ENCODE measurements at regions not wholly inside any gene's neighbourhood (a gene's known extent, or its start where the extent isn't known, plus 50 kb on each side); places are given as distances from the start of the nearest gene placed in this dataset.

GRCh38 chr11:134529212-134530096 lies 117.4 kb upstream of the B3GAT1 start:
- DNase-seq (ENCODE audit: low read depth) = no peak

- no peak for DNase-seq (ENCODE audit: low read depth)
These were observed 116.4 kb upstream of the B3GAT1 start for GRCh38 chr11:134528453-134528852.

GRCh38 chr11:134527382-134528243 lies 115.6 kb upstream of the B3GAT1 start:
- DNase-seq (ENCODE audit: low read depth) = no peak

GRCh38 chr11:134524896-134525845 lies 113.1 kb upstream of the B3GAT1 start:
- DNase-seq (ENCODE audit: low read depth) = no peak

- no peak for DNase-seq (ENCODE audit: low read depth)
These were observed 112.2 kb upstream of the B3GAT1 start for GRCh38 chr11:134524201-134524600.

- DNase-seq (ENCODE audit: low read depth) = no peak
These were observed 110.9 kb upstream of the B3GAT1 start for GRCh38 chr11:134522782-134523570.

- DNase-seq (ENCODE audit: low read depth) = no peak
These were observed 109.6 kb upstream of the B3GAT1 start for GRCh38 chr11:134521452-134522289.

- DNase-seq (ENCODE audit: low read depth) = no peak
These were observed 109.0 kb upstream of the B3GAT1 start for GRCh38 chr11:134521001-134521400.

- no peak for DNase-seq (ENCODE audit: low read depth)
These were observed 107.7 kb upstream of the B3GAT1 start for GRCh38 chr11:134519788-134520187.

GRCh38 chr11:134519390-134519750 lies 107.3 kb upstream of the B3GAT1 start:
- DNase-seq (ENCODE audit: low read depth) = no peak

GRCh38 chr11:134518616-134519389 lies 106.8 kb upstream of the B3GAT1 start:
- DNase-seq (ENCODE audit: low read depth) = no peak

GRCh38 chr11:134517621-134518293 lies 105.7 kb upstream of the B3GAT1 start:
- no peak for DNase-seq (ENCODE audit: low read depth)

- no peak for DNase-seq (ENCODE audit: low read depth)
These were observed 105.1 kb upstream of the B3GAT1 start for GRCh38 chr11:134517115-134517514.

- no peak for DNase-seq (ENCODE audit: low read depth)
These were observed 104.5 kb upstream of the B3GAT1 start for GRCh38 chr11:134516529-134516928.

- DNase-seq (ENCODE audit: low read depth) = no peak
These were observed 103.3 kb upstream of the B3GAT1 start for GRCh38 chr11:134515081-134515960.

GRCh38 chr11:134514354-134514951 lies 102.4 kb upstream of the B3GAT1 start:
- DNase-seq (ENCODE audit: low read depth) = no peak

GRCh38 chr11:134513585-134514120 lies 101.6 kb upstream of the B3GAT1 start:
- DNase-seq (ENCODE audit: low read depth) = no peak
